ENCODE measurements at regions not wholly inside any gene's neighbourhood (a gene's known extent, or its start where the extent isn't known, plus 50 kb on each side); places are given as distances from the start of the nearest gene placed in this dataset.
"Not testable (repeated sequence)": the region's sequence is repeated elsewhere in the genome, so short reads cannot be mapped to it uniquely, and the experiment has no call there.

- Histone ChIP-seq H3K9me3 (peaks cover 0 to 2% (median 0%) of the 10 kb centered on the region in 4 donors), H3K4me3 (no peak overlapping the region), H3K27ac (no peak overlapping the region), H3K27me3 (no peaks in the 10 kb centered on the region), H3K36me3 (no peaks in the 10 kb centered on the region), H3K4me1 (no peaks in the 10 kb centered on the region)
- TF ChIP-seq CTCF (IDR thresholded peaks at IDR 0.05): no peak
- no peak for TF ChIP-seq POLR2A (IDR thresholded peaks at IDR 0.05)
- no peak for DNase-seq
Observed at GRCh38 chr4:28267166-28267565, 1406.5 kb downstream of the STIM2 start.

GRCh38 chr4:28269426-28269825, 1408.8 kb downstream of the STIM2 start:
- H3K4me1 ChIP-seq: no peaks in the 10 kb centered on the region
- no peak overlapping the region for H3K4me3 ChIP-seq
- no peaks in the 10 kb centered on the region for H3K36me3 ChIP-seq
- TF ChIP-seq POLR2A (IDR thresholded peaks at IDR 0.05) (no peak), CTCF (IDR thresholded peaks at IDR 0.05) (no peak)
- H3K27ac ChIP-seq: no peak overlapping the region
- peaks cover 0 to 2% (median 0%) of the 10 kb centered on the region in 4 donors for H3K9me3 ChIP-seq
- no peak for DNase-seq
- no peaks in the 10 kb centered on the region for H3K27me3 ChIP-seq

- no peaks in the 10 kb centered on the region for H3K9me3 ChIP-seq
- no peaks in the 10 kb centered on the region for H3K36me3 ChIP-seq
- no peaks in the 10 kb centered on the region for H3K4me1 ChIP-seq
- no peaks in the 10 kb centered on the region for H3K27me3 ChIP-seq
- no peak for DNase-seq
- H3K4me3 ChIP-seq: no peak overlapping the region
- no peak for TF ChIP-seq POLR2A (IDR thresholded peaks at IDR 0.05)
- TF ChIP-seq CTCF (IDR thresholded peaks at IDR 0.05): no peak
- H3K27ac ChIP-seq: no peak overlapping the region
Observed at GRCh38 chr4:28277931-28278330, 1417.3 kb downstream of the STIM2 start.

GRCh38 chr4:28278676-28279075, 1418.0 kb downstream of the STIM2 start:
- no peak for TF ChIP-seq CTCF (IDR thresholded peaks at IDR 0.05)
- TF ChIP-seq POLR2A (IDR thresholded peaks at IDR 0.05): no peak
- DNase-seq: no peak
- H3K4me1 ChIP-seq: no peaks in the 10 kb centered on the region
- no peaks in the 10 kb centered on the region for H3K9me3 ChIP-seq
- H3K27ac ChIP-seq: no peak overlapping the region
- H3K36me3 ChIP-seq: no peaks in the 10 kb centered on the region
- no peak overlapping the region for H3K4me3 ChIP-seq
- no peaks in the 10 kb centered on the region for H3K27me3 ChIP-seq

GRCh38 chr4:28279249-28279648, 1418.6 kb downstream of the STIM2 start:
- Histone ChIP-seq H3K4me3 (no peak overlapping the region), H3K27me3 (no peaks in the 10 kb centered on the region), H3K9me3 (no peaks in the 10 kb centered on the region), H3K36me3 (no peaks in the 10 kb centered on the region), H3K4me1 (no peaks in the 10 kb centered on the region), H3K27ac (no peak overlapping the region)
- no peak for DNase-seq
- TF ChIP-seq POLR2A (IDR thresholded peaks at IDR 0.05): no peak
- no peak for TF ChIP-seq CTCF (IDR thresholded peaks at IDR 0.05)

GRCh38 chr4:28286266-28286665, 1425.6 kb downstream of the STIM2 start:
- H3K9me3 ChIP-seq, H3K27ac ChIP-seq, H3K27me3 ChIP-seq, H3K36me3 ChIP-seq, H3K4me1 ChIP-seq, H3K4me3 ChIP-seq, DNase-seq: not testable (repeated sequence)
